ENCODE measurements at regions not wholly inside any gene's neighbourhood (a gene's known extent, or its start where the extent isn't known, plus 50 kb on each side); places are given as distances from the start of the nearest gene placed in this dataset.

GRCh38 chr3:76760336-76760735, 279.6 kb upstream of the ROBO2 start:
- H3K4me1 Mint-ChIP-seq = no peaks in the 10 kb centered on the region
- ChIA-PET POLR2A (no interaction called here), CTCF (no interaction called here)
- H3K27ac Mint-ChIP-seq = no peak overlapping the region
- Histone ChIP-seq H3K27ac (ENCODE audit: low read length in 2 of 2) (no peak overlapping the region), H3K4me1 (ENCODE audit: control insufficient read depth in 2 of 2, insufficient read depth in 2 of 2, low read length in 2 of 2) (no peaks in the 10 kb centered on the region), H4K20me1 (ENCODE audit: control insufficient read depth, insufficient read depth, low read length, poor library complexity, severe bottlenecking) (no peaks in the 10 kb centered on the region), H3K79me2 (ENCODE audit: control insufficient read depth, insufficient read depth, low read length) (no peaks in the 10 kb centered on the region), H3K4me2 (replicated peaks; ENCODE audit: low read depth, low read length, poor library complexity, severe bottlenecking) (no peak overlapping the region), H2AFZ (ENCODE audit: insufficient read depth, low read depth, low read length, poor library complexity, severe bottlenecking) (no peak overlapping the region), H3K9me3 (ENCODE audit: control extremely low read depth in 1 of 3, control insufficient read depth in 2 of 3, insufficient read depth in 1 of 3, low read length in 2 of 3) (no peaks in the 10 kb centered on the region), H3K4me3 (ENCODE audit: control extremely low read depth in 1 of 5, extremely low read depth in 1 of 5, insufficient read depth in 1 of 5, low read depth in 2 of 5, low read length in 4 of 5) (no peak overlapping the region), H3K36me3 (replicated peaks in 1 of 2; ENCODE audit: control extremely low read depth in 1 of 2, control insufficient read depth in 1 of 2, extremely low read depth in 1 of 2, insufficient read depth in 2 of 2, low read length in 1 of 2) (no peaks in the 10 kb centered on the region), H3K27me3 (replicated peaks in 1 of 4; ENCODE audit: control extremely low read depth in 1 of 4, control insufficient read depth in 3 of 4, insufficient read depth in 4 of 4, low read length in 3 of 4) (no peaks in the 10 kb centered on the region), H3K9ac (ENCODE audit: low read length) (no peak overlapping the region)
- H3K9me3 Mint-ChIP-seq (ENCODE audit: insufficient read depth) = no peaks in the 10 kb centered on the region
- ATAC-seq (ENCODE audit: low read depth) (no peak), DNase-seq (no peak)
- no peak overlapping the region for H3K4me3 Mint-ChIP-seq
- intact Hi-C loops (cut with micrococcal nuclease) = no loop called here
- no peak for TF ChIP-seq EZH2 (IDR thresholded peaks at IDR 0.05; ENCODE audit: borderline replicate concordance, insufficient read depth, low read depth, low read length, poor library complexity, severe bottlenecking)
- no peak for TF ChIP-seq CTCF (IDR thresholded peaks at IDR 0.05)
- WGBS (ENCODE audit: insufficient coverage) = no CpG with 5 or more reads among the region's 3 CpGs
- H3K27me3 Mint-ChIP-seq = no peaks in the 10 kb centered on the region

DNA sequence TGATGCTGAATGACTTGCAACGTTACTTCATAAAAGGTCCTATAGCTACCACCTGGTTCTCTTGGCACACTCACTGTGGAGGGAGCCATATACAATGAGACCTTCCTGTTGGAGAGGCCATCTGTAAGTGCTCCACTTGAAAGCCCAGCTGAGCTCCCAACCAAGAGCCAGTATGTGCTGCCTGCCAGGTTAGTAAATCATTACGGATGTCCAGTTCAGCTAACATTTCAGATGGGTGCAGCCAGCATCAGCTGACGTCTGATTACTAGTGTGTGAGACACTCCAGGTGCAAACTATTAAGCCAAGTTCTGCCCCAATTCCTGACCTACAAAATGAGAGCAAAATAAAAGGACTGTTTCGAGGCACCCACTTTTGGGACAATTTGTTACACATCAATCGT, 274.4 kb upstream of the ROBO2 start:
- H3K9ac ChIP-seq (ENCODE audit: low read length) = no peak overlapping the region
- H3K27ac ChIP-seq (ENCODE audit: low read length in 2 of 2) = no peak overlapping the region
- H3K27me3 ChIP-seq (replicated peaks in 1 of 4; ENCODE audit: control extremely low read depth in 1 of 4, control insufficient read depth in 3 of 4, insufficient read depth in 4 of 4, low read length in 3 of 4) = no peaks in the 10 kb centered on the region
- Mint-ChIP-seq H3K27me3 (no peaks in the 10 kb centered on the region), H3K4me1 (no peaks in the 10 kb centered on the region), H3K4me3 (no peak overlapping the region), H3K9me3 (ENCODE audit: insufficient read depth) (peaks cover 2% of the 10 kb centered on the region), H3K27ac (no peak overlapping the region)
- ChIA-PET POLR2A (no interaction called here), CTCF (interaction anchor here (0.6 kb wide), 1 partner anchor 34 kb away, joined by 3 read pairs; no protein-coding TSS in a partner anchor)
- H4K20me1 ChIP-seq (ENCODE audit: control insufficient read depth, insufficient read depth, low read length, poor library complexity, severe bottlenecking) = no peaks in the 10 kb centered on the region
- DNase-seq = no peak
- ATAC-seq (ENCODE audit: low read depth) = no peak
- intact Hi-C loops (cut with micrococcal nuclease) = no loop called here
- no peaks in the 10 kb centered on the region for H3K4me1 ChIP-seq (ENCODE audit: control insufficient read depth in 2 of 2, insufficient read depth in 2 of 2, low read length in 2 of 2)
- H2AFZ ChIP-seq (ENCODE audit: insufficient read depth, low read depth, low read length, poor library complexity, severe bottlenecking) = no peak overlapping the region
- no peak overlapping the region for H3K4me2 ChIP-seq (replicated peaks; ENCODE audit: low read depth, low read length, poor library complexity, severe bottlenecking)
- WGBS (ENCODE audit: insufficient coverage) = 85% methylated on average over 5 of the region's 5 CpGs
- H3K9me3 ChIP-seq (ENCODE audit: control extremely low read depth in 1 of 3, control insufficient read depth in 2 of 3, insufficient read depth in 1 of 3, low read length in 2 of 3) = no peaks in the 10 kb centered on the region
- H3K4me3 ChIP-seq (ENCODE audit: control extremely low read depth in 1 of 5, extremely low read depth in 1 of 5, insufficient read depth in 1 of 5, low read depth in 2 of 5, low read length in 4 of 5) = no peak overlapping the region
- TF ChIP-seq EZH2 (IDR thresholded peaks at IDR 0.05; ENCODE audit: borderline replicate concordance, insufficient read depth, low read depth, low read length, poor library complexity, severe bottlenecking) (no peak), CTCF (IDR thresholded peaks at IDR 0.05) (no peak)
- no peaks in the 10 kb centered on the region for H3K36me3 ChIP-seq (replicated peaks in 1 of 2; ENCODE audit: control extremely low read depth in 1 of 2, control insufficient read depth in 1 of 2, extremely low read depth in 1 of 2, insufficient read depth in 2 of 2, low read length in 1 of 2)
- no peaks in the 10 kb centered on the region for H3K79me2 ChIP-seq (ENCODE audit: control insufficient read depth, insufficient read depth, low read length)
